ENCODE measurements at regions not wholly inside any gene's neighbourhood (a gene's known extent, or its start where the extent isn't known, plus 50 kb on each side); places are given as distances from the start of the nearest gene placed in this dataset.
A peak's percentile ranks its signal among the peaks of the same experiment; 100 is the strongest.
"Not testable (repeated sequence)": the region's sequence is repeated elsewhere in the genome, so short reads cannot be mapped to it uniquely, and the experiment has no call there.

DNA sequence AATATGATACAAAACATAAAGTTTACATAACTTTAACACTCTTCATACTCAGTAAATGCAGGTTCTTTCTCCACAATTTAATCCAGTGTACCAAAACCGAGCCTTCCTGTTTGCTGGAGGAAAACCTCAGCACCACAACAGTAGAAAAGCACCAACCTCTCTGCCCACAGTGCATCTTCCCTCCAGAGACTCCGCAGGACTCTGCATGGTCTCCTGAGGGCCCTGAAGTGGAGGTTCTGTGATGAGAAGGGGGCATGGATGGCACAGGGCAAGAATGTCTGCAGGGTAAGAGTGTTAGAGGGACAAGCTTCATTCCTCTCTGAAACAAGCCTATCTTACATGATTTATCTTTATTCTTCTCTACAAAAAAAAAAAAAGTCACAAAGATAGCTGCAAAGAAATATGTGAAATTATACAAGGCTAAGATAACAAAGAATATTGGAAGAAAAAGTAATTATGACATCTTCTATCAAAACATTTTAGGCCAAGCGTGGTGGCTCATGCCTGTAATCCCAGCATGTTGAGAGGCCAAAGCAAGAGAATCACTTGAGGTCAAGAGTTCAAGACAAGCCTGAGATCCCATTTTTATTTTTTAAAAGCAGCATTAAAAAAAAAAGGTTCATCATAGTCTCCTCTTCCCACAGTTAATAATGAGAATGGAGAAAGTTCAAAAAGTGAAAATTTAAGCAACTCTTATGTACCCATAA is 102.0 kb downstream of the VPREB1 start:
- no peak for DNase-seq

DNA sequence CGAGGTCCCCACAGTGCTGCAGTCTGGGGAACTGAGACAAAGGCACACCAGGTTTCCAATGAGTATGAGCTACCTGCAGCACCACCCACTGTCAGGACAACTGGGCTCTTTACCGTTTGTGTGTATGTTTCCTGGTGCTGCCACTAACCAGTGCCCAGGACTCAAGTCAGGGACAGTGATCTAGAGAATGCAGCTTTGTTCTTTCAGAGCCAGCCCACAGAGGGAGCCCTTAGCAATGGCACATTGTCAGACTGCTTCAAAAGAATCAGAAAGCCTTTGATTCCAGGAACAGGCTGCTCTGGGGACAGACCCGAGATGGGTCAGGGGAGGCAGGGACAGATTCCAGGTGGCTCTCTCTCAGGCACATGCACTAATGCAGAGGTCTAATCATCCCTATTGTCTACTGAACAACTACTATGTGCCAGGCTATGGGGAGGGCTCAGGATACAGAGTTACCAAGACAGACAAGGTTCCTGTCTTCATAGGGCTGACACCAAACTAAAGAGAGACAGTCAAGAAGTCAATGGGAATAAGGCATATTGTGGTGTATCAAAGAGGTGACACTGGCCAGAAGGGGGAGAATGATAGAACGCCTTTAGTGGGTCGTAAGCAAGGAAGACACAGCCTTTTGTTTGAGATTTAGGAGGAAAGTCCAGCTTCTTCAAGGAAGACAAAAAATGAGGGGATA is 103.7 kb downstream of the VPREB1 start:
- DNase-seq: no peak

GRCh38 chr22:22348815-22349454 is 104.3 kb downstream of the VPREB1 start:
- DNase-seq: no peak

- DNase-seq: no peak
These were observed 104.9 kb downstream of the VPREB1 start for GRCh38 chr22:22349455-22349836.

GRCh38 chr22:22351366-22351765 is 106.8 kb downstream of the VPREB1 start:
- no peak for DNase-seq

DNA sequence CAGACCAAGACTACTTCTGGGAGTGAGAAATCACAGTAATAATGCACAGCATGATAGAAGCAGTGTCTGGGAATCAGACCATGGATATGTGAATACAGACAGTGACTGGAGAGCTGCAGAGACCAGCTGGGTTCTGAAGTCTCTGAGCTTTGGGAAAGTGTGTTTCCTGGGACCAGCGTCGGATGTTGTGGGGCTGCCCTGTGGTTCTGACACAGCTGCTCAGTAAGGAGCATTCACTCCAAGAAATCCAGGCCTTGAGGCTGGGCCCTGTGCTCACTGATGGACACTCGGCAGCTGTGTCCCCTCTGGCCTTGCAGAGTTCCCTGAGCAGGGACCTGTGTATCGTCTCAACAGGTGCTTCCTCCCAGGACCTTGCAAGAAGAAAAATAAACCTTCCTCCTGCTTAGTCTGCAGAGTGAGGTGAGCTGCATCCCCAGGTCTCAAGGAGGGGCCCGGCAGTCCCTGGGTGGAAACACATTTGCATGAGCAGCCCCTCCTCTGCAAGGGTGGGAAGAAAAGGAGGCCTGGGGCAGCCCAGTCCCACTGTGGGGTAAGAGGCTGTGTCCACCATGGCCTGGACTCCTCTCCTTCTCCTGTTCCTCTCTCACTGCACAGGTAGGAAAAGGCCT is 107.9 kb downstream of the VPREB1 start:
- DNase-seq: no peak

GRCh38 chr22:22355096-22355834 is 110.7 kb downstream of the VPREB1 start:
- DNase-seq: no peak

DNA sequence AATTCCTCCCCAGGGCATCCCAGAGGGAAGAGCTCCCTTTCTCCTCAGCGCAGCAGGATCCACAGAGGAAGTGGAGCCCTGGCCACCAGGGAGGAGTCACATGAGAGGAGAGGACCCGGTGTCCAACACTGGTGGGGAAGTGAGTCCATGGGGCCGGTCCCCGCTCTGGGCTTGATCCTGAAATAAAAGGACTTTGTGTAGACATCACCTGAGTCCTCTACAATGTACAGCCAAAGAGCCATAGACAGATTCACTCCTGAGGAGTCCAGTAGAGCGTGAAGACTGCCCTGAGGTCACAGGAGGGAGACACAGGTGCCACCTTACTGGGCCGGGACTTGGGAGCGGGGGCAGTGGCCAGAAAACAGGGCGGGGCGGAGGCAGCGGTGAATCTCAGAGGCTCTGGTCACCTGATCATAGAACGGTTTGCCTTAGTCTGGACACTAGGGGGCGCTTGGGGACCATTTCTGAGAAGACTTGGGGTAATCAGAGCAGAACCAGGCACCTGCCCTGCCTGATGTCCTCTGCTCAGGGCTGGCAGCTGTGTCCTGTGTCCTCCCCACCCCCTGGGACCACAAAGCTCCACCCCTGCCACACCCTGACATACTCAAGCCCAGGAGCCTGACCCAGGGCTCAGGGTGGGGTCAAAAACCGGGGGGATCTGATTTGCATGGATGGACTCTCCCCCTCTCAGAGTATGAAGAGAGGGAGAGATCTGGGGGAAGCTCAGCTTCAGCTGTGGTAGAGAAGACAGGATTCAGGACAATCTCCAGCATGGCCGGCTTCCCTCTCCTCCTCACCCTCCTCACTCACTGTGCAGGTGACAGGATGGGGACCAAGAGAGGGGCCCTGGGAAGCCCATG is 112.7 kb downstream of the VPREB1 start:
- peak; percentile 42 to 52 for DNase-seq

DNA sequence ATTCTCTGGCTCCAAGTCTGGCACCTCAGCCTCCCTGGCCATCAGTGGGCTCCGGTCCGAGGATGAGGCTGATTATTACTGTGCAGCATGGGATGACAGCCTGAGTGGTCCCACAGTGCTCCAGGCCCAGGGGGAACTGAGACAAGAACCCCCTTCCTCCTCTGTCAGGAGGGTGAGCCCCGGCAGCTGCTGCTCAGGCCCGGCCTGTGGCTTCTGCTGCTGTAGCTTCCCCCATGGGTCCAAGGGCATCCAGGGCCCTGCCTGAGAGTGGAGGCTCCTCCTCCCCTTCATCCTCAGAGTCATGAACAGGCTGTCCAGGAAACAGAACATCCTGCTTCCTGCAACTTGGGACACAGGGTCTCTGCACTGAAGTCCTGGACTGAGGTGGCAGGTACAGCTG is 113.6 kb downstream of the VPREB1 start:
- no peak for DNase-seq

DNA sequence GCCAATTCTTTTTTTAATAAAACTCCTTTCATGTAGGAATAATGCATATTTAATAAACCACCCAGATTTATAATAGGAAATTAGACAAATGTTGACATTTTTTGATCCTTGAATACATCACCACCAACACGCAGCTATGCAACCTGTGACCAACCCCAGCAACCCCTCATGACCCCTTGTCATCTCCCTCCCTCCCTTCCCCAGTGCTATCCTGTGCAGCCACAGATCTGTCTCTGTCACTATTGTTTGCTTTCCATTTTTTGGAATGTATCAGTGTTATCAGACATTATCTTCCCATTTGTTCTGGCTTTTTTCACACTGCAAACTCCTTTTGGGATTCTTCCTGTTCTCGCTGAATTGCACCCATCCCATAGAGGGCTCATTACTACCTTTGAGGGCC is 114.1 kb downstream of the VPREB1 start:
- no peak for DNase-seq

DNA sequence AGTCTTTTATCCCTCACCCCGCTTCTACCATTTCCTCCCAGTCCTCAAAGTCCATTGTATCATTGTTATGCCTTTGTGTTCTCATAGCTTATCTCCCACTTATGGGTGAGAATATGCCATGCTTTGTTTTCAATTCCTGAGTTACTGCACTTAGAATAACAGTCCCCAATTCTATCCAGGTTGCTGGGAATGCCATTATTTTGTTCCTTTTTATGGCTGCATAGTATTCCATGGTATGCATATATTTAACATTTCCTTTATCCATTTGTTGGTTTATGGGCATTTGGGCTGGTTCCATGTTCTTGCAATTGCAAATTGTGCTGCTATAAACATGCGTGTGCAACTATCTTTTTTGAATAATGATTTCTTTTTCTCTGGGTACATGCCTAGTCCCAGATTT is 114.9 kb downstream of the VPREB1 start:
- DNase-seq: no peak

- DNase-seq: no peak
These were observed 115.4 kb downstream of the VPREB1 start for GRCh38 chr22:22360014-22360413.

GRCh38 chr22:22362311-22362710 is 117.7 kb downstream of the VPREB1 start:
- no peak for DNase-seq

- DNase-seq: no peak
These were observed 118.3 kb downstream of the VPREB1 start for GRCh38 chr22:22362936-22363335.

- no peak for DNase-seq
These were observed 119.6 kb downstream of the VPREB1 start for GRCh38 chr22:22364207-22364606.

DNA sequence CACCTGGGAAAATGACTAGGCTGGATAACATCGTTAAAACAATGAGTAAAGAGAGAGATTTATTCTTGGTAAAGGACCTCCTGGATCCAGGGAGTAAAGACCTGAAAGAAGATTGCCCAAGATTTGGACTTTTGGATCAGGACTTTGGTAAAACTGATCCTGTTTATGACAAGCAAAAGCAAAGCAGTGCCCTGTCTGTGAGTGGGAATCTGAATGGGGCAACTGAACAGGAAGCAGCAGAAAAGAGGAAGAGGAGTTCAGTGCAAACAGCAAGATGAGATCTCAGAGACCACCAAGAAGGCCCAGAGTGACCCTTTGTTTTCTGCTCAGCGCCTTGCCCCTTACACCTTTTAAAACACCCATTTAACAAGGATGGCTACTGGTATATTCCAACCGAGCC is 122.0 kb downstream of the VPREB1 start:
- no peak for DNase-seq

- no peak for DNase-seq
These were observed 123.9 kb downstream of the VPREB1 start for GRCh38 chr22:22368516-22368915.

GRCh38 chr22:22369219-22369963 is 124.8 kb downstream of the VPREB1 start:
- not testable (repeated sequence) for DNase-seq

DNA sequence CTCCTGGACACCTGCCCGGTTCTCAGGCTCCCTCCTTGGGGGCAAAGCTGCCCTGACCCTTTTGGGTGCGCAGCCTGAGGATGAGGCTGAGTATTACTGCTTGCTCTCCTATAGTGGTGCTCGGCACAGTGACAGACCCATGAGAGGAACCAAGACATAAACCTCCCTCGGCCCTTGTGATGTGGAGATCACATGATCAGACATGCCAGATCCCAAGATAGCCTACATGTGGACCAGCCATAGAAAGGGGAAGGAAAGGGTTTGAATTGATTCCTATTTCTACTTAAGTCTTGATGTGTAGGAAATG is 125.3 kb downstream of the VPREB1 start:
- no peak for DNase-seq

GRCh38 chr22:22371031-22371541 is 126.5 kb downstream of the VPREB1 start:
- no peak for DNase-seq

GRCh38 chr22:22372086-22372485 is 127.5 kb downstream of the VPREB1 start:
- no peak for DNase-seq
